ENCODE measurements at regions not wholly inside any gene's neighbourhood (a gene's known extent, or its start where the extent isn't known, plus 50 kb on each side); places are given as distances from the start of the nearest gene placed in this dataset.

- DNase-seq: no peak
These were observed 114.7 kb upstream of the EEA1 start for GRCh38 chr12:93043877-93044209.

- DNase-seq: no peak
These were observed 118.0 kb upstream of the EEA1 start for GRCh38 chr12:93047118-93047517.

- DNase-seq: peak; percentile 86
These were observed 119.6 kb upstream of the EEA1 start for GRCh38 chr12:93048656-93049055.

- DNase-seq: peak; percentile 33
These were observed 121.1 kb upstream of the EEA1 start for GRCh38 chr12:93050026-93050747.

GRCh38 chr12:93050748-93051081 is 121.6 kb upstream of the EEA1 start:
- DNase-seq: no peak

GRCh38 chr12:93054021-93054420 is 124.9 kb upstream of the EEA1 start:
- no peak for DNase-seq

- no peak for DNase-seq
These were observed 126.1 kb upstream of the EEA1 start for GRCh38 chr12:93055221-93055620.

GRCh38 chr12:93056971-93057535 is 128.0 kb upstream of the EEA1 start:
- DNase-seq: no peak

GRCh38 chr12:93058280-93058679 is 129.2 kb upstream of the EEA1 start:
- no peak for DNase-seq

- DNase-seq: no peak
These were observed 130.2 kb upstream of the EEA1 start for GRCh38 chr12:93059288-93059687.

GRCh38 chr12:93059925-93060665 is 131.0 kb upstream of the EEA1 start:
- no peak for DNase-seq

GRCh38 chr12:93060666-93061472 is 131.8 kb upstream of the EEA1 start:
- no peak for DNase-seq

GRCh38 chr12:93061473-93062419 is 132.7 kb upstream of the EEA1 start:
- DNase-seq: no peak

- no peak for DNase-seq
These were observed 136.8 kb upstream of the EEA1 start for GRCh38 chr12:93065896-93066295.

- DNase-seq: no peak
These were observed 143.2 kb upstream of the EEA1 start for GRCh38 chr12:93072340-93072739.

- no peak for DNase-seq
These were observed 144.2 kb upstream of the EEA1 start for GRCh38 chr12:93073324-93073723.

- DNase-seq: no peak
These were observed 149.0 kb upstream of the EEA1 start for GRCh38 chr12:93078059-93078458.

- DNase-seq: no peak
These were observed 149.5 kb upstream of the EEA1 start for GRCh38 chr12:93078577-93078976.

- DNase-seq: no peak
These were observed 150.2 kb upstream of the EEA1 start for GRCh38 chr12:93079271-93079670.

- DNase-seq: no peak
These were observed 150.9 kb upstream of the EEA1 start for GRCh38 chr12:93079976-93080375.

GRCh38 chr12:93080452-93080851 is 151.4 kb upstream of the EEA1 start:
- DNase-seq: no peak
